Vagina (tissue), 2 donors: ENCODE measurements at regions not wholly inside any gene's neighbourhood (a gene's known extent, or its start where the extent isn't known, plus 50 kb on each side); places are given as distances from the start of the nearest gene placed in this dataset.

Experiments
- POLR2A ChIP-seq, 2 donors: fragments of 450-650 bp; IDR thresholded peaks; one replicate each; pipeline ENCODE4 v1.6.1; 2017; ENCODE audit warnings: antibody characterized with exemption in 2 of 2, mild to moderate bottlenecking in 2 of 2, moderate library complexity in 2 of 2
- TF ChIP-seq, protein P1 (sequence below), 3 experiments: fragments of 450-650 bp in 2 of 3; fragments of 200-600 bp in 1 of 3; sonication (generic) in 1 of 3; IDR thresholded peaks; one replicate each; pipeline ENCODE4 v1.5.1; 2017 to 2019; ENCODE audit warnings: antibody characterized with exemption in 3 of 3, mild to moderate bottlenecking in 2 of 3, moderate library complexity in 2 of 3

DNA sequence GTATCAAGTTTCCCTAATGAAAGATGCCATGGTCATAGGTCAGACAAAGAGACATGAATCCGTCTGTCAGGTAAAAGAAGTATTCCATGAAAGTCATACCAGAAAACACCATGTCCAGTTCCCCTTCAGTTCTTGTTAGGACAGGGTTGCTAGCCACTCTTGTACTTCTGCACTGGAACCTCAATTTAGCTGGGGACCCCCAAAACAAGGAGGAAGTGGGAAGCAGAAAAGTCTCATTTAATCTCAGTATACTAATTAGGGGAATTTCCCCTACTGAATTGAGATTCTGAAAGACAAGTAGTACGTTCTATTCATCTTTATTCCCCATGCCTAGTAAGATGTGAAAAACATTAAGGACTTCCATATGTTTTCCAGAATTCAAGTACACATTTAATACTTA is 1289.9 kb upstream of the B3GALT2 start:
- TF ChIP-seq, protein P1, sequence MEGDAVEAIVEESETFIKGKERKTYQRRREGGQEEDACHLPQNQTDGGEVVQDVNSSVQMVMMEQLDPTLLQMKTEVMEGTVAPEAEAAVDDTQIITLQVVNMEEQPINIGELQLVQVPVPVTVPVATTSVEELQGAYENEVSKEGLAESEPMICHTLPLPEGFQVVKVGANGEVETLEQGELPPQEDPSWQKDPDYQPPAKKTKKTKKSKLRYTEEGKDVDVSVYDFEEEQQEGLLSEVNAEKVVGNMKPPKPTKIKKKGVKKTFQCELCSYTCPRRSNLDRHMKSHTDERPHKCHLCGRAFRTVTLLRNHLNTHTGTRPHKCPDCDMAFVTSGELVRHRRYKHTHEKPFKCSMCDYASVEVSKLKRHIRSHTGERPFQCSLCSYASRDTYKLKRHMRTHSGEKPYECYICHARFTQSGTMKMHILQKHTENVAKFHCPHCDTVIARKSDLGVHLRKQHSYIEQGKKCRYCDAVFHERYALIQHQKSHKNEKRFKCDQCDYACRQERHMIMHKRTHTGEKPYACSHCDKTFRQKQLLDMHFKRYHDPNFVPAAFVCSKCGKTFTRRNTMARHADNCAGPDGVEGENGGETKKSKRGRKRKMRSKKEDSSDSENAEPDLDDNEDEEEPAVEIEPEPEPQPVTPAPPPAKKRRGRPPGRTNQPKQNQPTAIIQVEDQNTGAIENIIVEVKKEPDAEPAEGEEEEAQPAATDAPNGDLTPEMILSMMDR (IDR thresholded peaks at IDR 0.05): no peak
- TF ChIP-seq POLR2A (IDR thresholded peaks at IDR 0.05): no peak
